Ovary (tissue), 3 donors: ENCODE measurements at regions not wholly inside any gene's neighbourhood (a gene's known extent, or its start where the extent isn't known, plus 50 kb on each side); places are given as distances from the start of the nearest gene placed in this dataset.

Experiments used
- CTCF ChIP-seq, 3 donors: fragments of 450-650 bp in 2 of 3; fragments of 200-600 bp in 1 of 3; IDR thresholded peaks; one replicate each; pipeline versions ENCODE4 v1.5.1 to v1.8.0; 2016 to 2022; ENCODE audit warnings: antibody characterized with exemption in 3 of 3, mild to moderate bottlenecking in 1 of 3
- EP300 ChIP-seq: sonication (generic); formaldehyde crosslinking; IDR thresholded peaks from one replicate; pipeline ENCODE4 v1.6.1; 2017; ENCODE audit warnings: antibody characterized with exemption
- POLR2A ChIP-seq: fragments of 450-650 bp; IDR thresholded peaks from one replicate; pipeline ENCODE4 v1.6.1; 2017; ENCODE audit warnings: antibody characterized with exemption, mild to moderate bottlenecking, moderate library complexity
- donor health status: DM: no; HTN: no; CAD: no.

- TF ChIP-seq POLR2A (no peak), CTCF (IDR thresholded peaks at IDR 0.05) (no peak), EP300 (no peak)
Observed at GRCh38 chr12:19657118-19657731, 217.9 kb downstream of the AEBP2 start.
